Kidney (tissue), 10 donors: ENCODE measurements at regions not wholly inside any gene's neighbourhood (a gene's known extent, or its start where the extent isn't known, plus 50 kb on each side); places are given as distances from the start of the nearest gene placed in this dataset.
"Not testable (repeated sequence)": the region's sequence is repeated elsewhere in the genome, so short reads cannot be mapped to it uniquely, and the experiment has no call there.

Experiments used
- DNase-seq, 5 donors: peaks; one replicate each; pipeline ENCODE4 v3.0.0-alpha.2; 2013 to 2020
- FAIRE-seq: peaks from 2 replicates; lab custom pipeline; 2012; peaks lifted over from hg19 to GRCh38; lab: Jason Lieb, UNC
- H3K27ac ChIP-seq, 2 donors: one replicate each; pipeline ENCODE4 v1.7.0; 2013; ENCODE audit warnings: low read depth in 2 of 2, low read length in 2 of 2, inconsistent platforms in 1 of 2
- H3K27me3 ChIP-seq: one replicate; pipeline ENCODE4 v1.7.1; 2013; ENCODE audit warnings: low read length, inconsistent platforms; ENCODE audit not compliant: control insufficient read depth, insufficient read depth
- H3K36me3 ChIP-seq, 3 donors: one replicate each; pipeline versions ENCODE4 v1.7.0 to v1.7.1; 2013; ENCODE audit warnings: low read length in 3 of 3, control low read depth in 1 of 3, inconsistent platforms in 1 of 3; ENCODE audit not compliant: insufficient read depth in 3 of 3, control insufficient read depth in 2 of 3
- H3K4me1 ChIP-seq, 3 donors: one replicate each; pipeline versions ENCODE4 v1.7.0 to v1.7.1; 2013; ENCODE audit warnings: low read length in 3 of 3, inconsistent platforms in 1 of 3, low read depth in 1 of 3; ENCODE audit not compliant: control insufficient read depth in 2 of 3, insufficient read depth in 2 of 3
- H3K4me3 ChIP-seq, 3 donors: one replicate each; pipeline versions ENCODE4 v1.7.0 to v1.8.1; 2013; ENCODE audit warnings: low read length in 3 of 3, control low read depth in 1 of 3, inconsistent platforms in 1 of 3
- H3K9ac ChIP-seq, 3 donors: one replicate each; pipeline versions ENCODE4 v1.7.0 to v1.7.1; 2013; ENCODE audit warnings: low read length in 3 of 3, control low read depth in 1 of 3, inconsistent platforms in 1 of 3
- H3K9me3 ChIP-seq, 3 donors: one replicate each; pipeline versions ENCODE4 v1.7.0 to v1.7.1; 2013; ENCODE audit warnings: low read length in 3 of 3, control low read depth in 1 of 3, inconsistent platforms in 1 of 3; ENCODE audit not compliant: control insufficient read depth in 2 of 3, insufficient read depth in 1 of 3
- intact Hi-C: fragments of 100-400 bp; cut with DNase I; formaldehyde crosslinking; loops from one replicate; pipeline ENCODE4 v1.11.1; 2022
- donor health status: control.
- donor health status: control.
- donor health status: DM: yes; HTN: yes; CAD: no.
- donor health status: Normal renal cell carcinoma (clear cell type).

GRCh38 chr4:9505341-9505740, 61.1 kb downstream of the DEFB131A start:
- intact Hi-C loops, H3K4me3 ChIP-seq, H3K4me1 ChIP-seq, H3K9ac ChIP-seq, FAIRE-seq, H3K36me3 ChIP-seq, H3K27me3 ChIP-seq, H3K27ac ChIP-seq, DNase-seq, H3K9me3 ChIP-seq: not testable (repeated sequence)

- H3K27ac ChIP-seq, H3K4me1 ChIP-seq, H3K36me3 ChIP-seq, H3K4me3 ChIP-seq, intact Hi-C loops, DNase-seq, H3K9me3 ChIP-seq, H3K27me3 ChIP-seq, H3K9ac ChIP-seq: not testable (repeated sequence)
- peak; percentile 78 for FAIRE-seq
These were observed 62.5 kb downstream of the DEFB131A start for GRCh38 chr4:9506672-9507071.

- DNase-seq, H3K9me3 ChIP-seq, H3K4me3 ChIP-seq, H3K36me3 ChIP-seq, H3K27me3 ChIP-seq, intact Hi-C loops, H3K4me1 ChIP-seq, H3K27ac ChIP-seq, FAIRE-seq, H3K9ac ChIP-seq: not testable (repeated sequence)
These were observed 68.7 kb downstream of the DEFB131A start for GRCh38 chr4:9512941-9513340.

GRCh38 chr4:9519631-9520030, 75.4 kb downstream of the DEFB131A start:
- H3K27me3 ChIP-seq, H3K4me1 ChIP-seq, H3K27ac ChIP-seq, H3K9ac ChIP-seq, H3K36me3 ChIP-seq, DNase-seq, intact Hi-C loops, FAIRE-seq, H3K9me3 ChIP-seq, H3K4me3 ChIP-seq: not testable (repeated sequence)

- not testable (repeated sequence) for H3K4me3 ChIP-seq, FAIRE-seq, H3K27me3 ChIP-seq
These were observed 78.7 kb downstream of the DEFB131A start for GRCh38 chr4:9522903-9523302.

GRCh38 chr4:9524406-9524805, 80.2 kb downstream of the DEFB131A start:
- intact Hi-C loops, H3K27me3 ChIP-seq, H3K9ac ChIP-seq, H3K27ac ChIP-seq, H3K4me1 ChIP-seq, FAIRE-seq, H3K36me3 ChIP-seq, DNase-seq, H3K9me3 ChIP-seq, H3K4me3 ChIP-seq: not testable (repeated sequence)

More at GRCh38 chr4:9522903-9523302, 78.7 kb downstream of the DEFB131A start:
- H3K4me1 ChIP-seq, H3K27ac ChIP-seq, H3K36me3 ChIP-seq, H3K9ac ChIP-seq, intact Hi-C loops, H3K9me3 ChIP-seq, DNase-seq: not testable (repeated sequence)
